ENCODE measurements at regions not wholly inside any gene's neighbourhood (a gene's known extent, or its start where the extent isn't known, plus 50 kb on each side); places are given as distances from the start of the nearest gene placed in this dataset.

- no peak for TF ChIP-seq ATF2 (IDR thresholded peaks at IDR 0.05; ENCODE audit: low read length)
- TF ChIP-seq POLR2AphosphoS5 (IDR thresholded peaks at IDR 0.05; ENCODE audit: low read depth, low read length) = no peak
- no peak for TF ChIP-seq TAF7 (optimal IDR thresholded peaks at IDR 0.05; ENCODE audit: borderline replicate concordance, low read depth, low read length)
- TF ChIP-seq GTF2F1 (IDR thresholded peaks at IDR 0.05; ENCODE audit: borderline replicate concordance, low read depth, low read length) = no peak
- no peak for TF ChIP-seq RXRA (IDR thresholded peaks at IDR 0.05; ENCODE audit: insufficient read depth, low read depth, low read length)
- no peak for TF ChIP-seq BCL11A (IDR thresholded peaks at IDR 0.05; ENCODE audit: low read depth in 2 of 2, low read length in 2 of 2)
These were observed 82.8 kb downstream of the DISP1 start (continued) for GRCh38 chr1:222897527-222898190.
